Endothelial cell of umbilical vein (primary cell): ENCODE measurements at regions not wholly inside any gene's neighbourhood (a gene's known extent, or its start where the extent isn't known, plus 50 kb on each side); places are given as distances from the start of the nearest gene placed in this dataset.

ENCODE experiments used
- BruUV-seq: library from RNA; stranded (reverse); fragments of 400-500 nt; replicated peaks from 2 replicates; lab custom pipeline; 2021; lab: Mats Ljungman, UMichigan
- CTCF ChIA-PET: fragments of 300-600, 350-600 bp; sonication (Branson Sonifier 250); formaldehyde crosslinking; loops from one replicate; lab custom pipeline; 2021; ENCODE audit warnings: antibody characterized with exemption, inconsistent platforms; lab: Charles Lee
- POLR2A ChIA-PET: fragments of 300-600, 350-600 bp; sonication (Branson Sonifier 250); formaldehyde crosslinking; loops from one replicate; lab custom pipeline; 2021; ENCODE audit warnings: antibody characterized with exemption, inconsistent platforms; lab: Charles Lee
- DNase-seq: peaks from one replicate; pipeline ENCODE4 v3.0.0-alpha.2; 2011; ENCODE audit warnings: low read depth, low spot score
- FAIRE-seq: peaks from 2 replicates; lab custom pipeline; 2011; peaks lifted over from hg19 to GRCh38; lab: Jason Lieb, UNC
- H2AFZ ChIP-seq: 2 replicates; pipeline ENCODE4 v1.6.0; 2012; ENCODE audit warnings: low read depth, low read length, control low read depth, inconsistent platforms
- H3K27ac ChIP-seq: 2 replicates; pipeline ENCODE4 v1.5.1; 2011; ENCODE audit warnings: low read depth, mild to moderate bottlenecking, control low read depth, low read length, moderate library complexity; ENCODE audit not compliant: insufficient read depth
- H3K27me3 ChIP-seq, 2 experiments: 2 replicates each; pipeline versions ENCODE4 v1.6.0 to v1.6.1; 2011; ENCODE audit warnings: low read length in 2 of 2, mixed read lengths in 1 of 2; ENCODE audit not compliant: control insufficient read depth in 2 of 2, insufficient read depth in 2 of 2
- H3K36me3 ChIP-seq, 2 experiments: 2 replicates in 1 of 2; 3 replicates in 1 of 2; pipeline ENCODE4 v1.5.1; 2011; ENCODE audit warnings: low read length in 2 of 2, mild to moderate bottlenecking in 1 of 2, moderate library complexity in 1 of 2; ENCODE audit not compliant: control insufficient read depth in 2 of 2, insufficient read depth in 2 of 2; ENCODE audit errors: extremely low read depth in 1 of 2
- H3K4me1 ChIP-seq: 3 replicates; pipeline ENCODE4 v1.5.1; 2011; ENCODE audit warnings: mild to moderate bottlenecking, low read length; ENCODE audit not compliant: control insufficient read depth, insufficient read depth; ENCODE audit errors: extremely low read depth
- H3K4me2 ChIP-seq: 2 replicates; pipeline ENCODE4 v1.6.1; 2011; ENCODE audit warnings: low read length, control low read depth, mixed read lengths; ENCODE audit not compliant: insufficient read depth
- H3K4me3 ChIP-seq, 3 experiments: fragments of 200-600 bp in 1 of 3; sonication (generic), shearing (Covaris generic) in 1 of 3; replicated peaks in 1 of 3; 2 replicates each; pipeline ENCODE4 v1.5.1; 2011 to 2016; ENCODE audit warnings: control low read depth in 3 of 3, low read length in 3 of 3, mild to moderate bottlenecking in 2 of 3, inconsistent platforms in 1 of 3, low read depth in 1 of 3, moderate library complexity in 1 of 3; ENCODE audit not compliant: insufficient read depth in 1 of 3
- H3K79me2 ChIP-seq: 2 replicates; pipeline ENCODE4 v1.6.0; 2012; ENCODE audit warnings: low read length, inconsistent platforms; ENCODE audit not compliant: control insufficient read depth, insufficient read depth
- H3K9ac ChIP-seq: replicated peaks from 2 replicates; pipeline ENCODE3; 2011; ENCODE audit warnings: low read length, control low read depth; ENCODE audit not compliant: insufficient read depth; ENCODE audit errors: extremely low read depth
- H3K9me1 ChIP-seq: replicated peaks from 3 replicates; pipeline ENCODE4 v1.6.0; 2011; ENCODE audit warnings: mild to moderate bottlenecking, low read length; ENCODE audit not compliant: control insufficient read depth, insufficient read depth; ENCODE audit errors: extremely low read depth
- H3K9me3 ChIP-seq: replicated peaks from 2 replicates; pipeline ENCODE4 v1.5.1; 2012; ENCODE audit warnings: low read length, inconsistent platforms; ENCODE audit not compliant: control insufficient read depth, insufficient read depth
- H4K20me1 ChIP-seq: replicated peaks from 2 replicates; pipeline ENCODE3; 2011; ENCODE audit warnings: mild to moderate bottlenecking, low read length; ENCODE audit not compliant: control insufficient read depth, insufficient read depth; ENCODE audit errors: extremely low read depth
- EZH2 ChIP-seq: IDR thresholded peaks from 2 replicates; pipeline ENCODE4 v1.6.1; 2012; ENCODE audit warnings: borderline replicate concordance, low read depth, mild to moderate bottlenecking, moderate library complexity, low read length, inconsistent platforms; ENCODE audit not compliant: severe bottlenecking
- GATA2 ChIP-seq: IDR thresholded peaks from 2 replicates; pipeline ENCODE4 v1.7.0; 2011; ENCODE audit warnings: low read depth, mild to moderate bottlenecking, moderate library complexity, mixed read lengths, low read length; ENCODE audit not compliant: insufficient read length, insufficient read depth
- MAX ChIP-seq: IDR thresholded peaks from 2 replicates; pipeline ENCODE4 v1.6.1; 2011; ENCODE audit not compliant: insufficient read depth, insufficient read length
- MYC ChIP-seq: IDR thresholded peaks from one replicate; pipeline ENCODE4 v1.6.1; 2011; ENCODE audit warnings: mild to moderate bottlenecking, low read depth, low read length
- POLR2AphosphoS5 ChIP-seq: IDR thresholded peaks from 2 replicates; pipeline ENCODE4 v1.6.1; 2012; ENCODE audit warnings: low read depth, mild to moderate bottlenecking, control low read depth, low read length, moderate library complexity; ENCODE audit not compliant: insufficient read depth
- dilution Hi-C: fragments of 300-500 bp; cut with MboI; formaldehyde crosslinking; loops from one replicate; pipeline ENCODE4 v1.15.0; 2019; ENCODE audit warnings: low sequenced_read_pairs; ENCODE audit not compliant: extremely low pct_ligation_motif_present
- intact Hi-C: fragments of 100-400 bp; cut with micrococcal nuclease; formaldehyde crosslinking; loops from one replicate; pipeline ENCODE4 v1.10.0; 2022
- TF ChIP-seq, protein P1 (sequence below), 2 donors: IDR thresholded peaks; 1 replicate in 1 of 2; 2 replicates in 1 of 2; pipeline ENCODE4 v1.5.1; 2011; ENCODE audit warnings: low read length in 2 of 2, mild to moderate bottlenecking in 2 of 2, moderate library complexity in 2 of 2, control low read depth in 1 of 2, inconsistent platforms in 1 of 2, low read depth in 1 of 2; ENCODE audit not compliant: insufficient read depth in 1 of 2; ENCODE audit errors: extremely low read depth in 1 of 2

DNA sequence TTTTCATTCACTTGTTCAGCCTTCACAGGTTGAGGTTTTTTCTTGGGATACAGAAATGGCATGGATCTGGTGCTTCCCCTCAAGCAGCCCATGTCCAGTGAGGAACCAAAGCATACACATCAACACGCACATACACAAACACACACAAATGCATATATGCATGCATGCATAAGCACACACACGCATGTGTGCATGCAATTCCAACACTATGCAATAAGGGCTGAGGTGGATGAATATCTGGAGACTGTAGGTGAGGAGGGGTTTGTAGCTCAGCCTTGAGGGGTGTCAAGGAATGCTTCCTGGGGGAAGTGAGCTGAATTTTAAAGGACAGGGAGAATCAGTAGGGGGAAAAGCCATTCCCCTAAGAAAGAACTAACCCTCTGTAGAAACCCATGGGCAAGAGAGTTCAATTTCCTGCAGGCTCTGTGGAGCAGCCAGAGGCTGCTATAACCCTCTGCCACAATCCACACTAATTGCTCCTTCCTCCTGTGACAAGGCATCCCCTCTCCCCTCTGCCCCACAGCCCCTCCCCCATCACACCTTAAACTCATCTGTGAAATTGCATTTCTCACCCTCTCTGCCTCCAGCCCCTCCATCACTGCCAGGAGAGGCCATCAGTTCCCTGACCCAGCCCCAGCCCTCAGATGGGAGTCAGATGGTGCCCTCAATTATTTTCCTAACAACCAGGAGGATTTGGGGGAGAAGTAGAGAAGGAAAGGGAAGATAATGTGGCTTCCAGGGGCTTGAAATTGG is 316.4 kb downstream of the RPS24 start:
- BruUV-seq, result no TSS peak
- Histone ChIP-seq H4K20me1 (no peaks in the 10 kb centered on the region), H3K9me3 (no peaks in the 10 kb centered on the region), H3K27ac (no peak overlapping the region), H3K9me1 (no peaks in the 10 kb centered on the region), H3K4me1 (no peaks in the 10 kb centered on the region), H3K9ac (no peak overlapping the region), H3K36me3 (no peaks in the 10 kb centered on the region), H3K4me3 (no peak overlapping the region), H3K4me2 (no peak overlapping the region), H3K79me2 (no peaks in the 10 kb centered on the region), H2AFZ (no peak overlapping the region), H3K27me3 (peaks cover 0 to 8% of the 10 kb centered on the region in 2 experiments)
- intact Hi-C loops (no loop called here), dilution Hi-C loops (no loop called here)
- FAIRE-seq, result no peak
- ChIA-PET POLR2A (no interaction called here), CTCF (no interaction called here)
- TF ChIP-seq MAX, result no peak
- no peak for TF ChIP-seq GATA2
- TF ChIP-seq MYC, result no peak
- TF ChIP-seq POLR2AphosphoS5, result no peak
- no peak for TF ChIP-seq EZH2
- TF ChIP-seq, protein P1, sequence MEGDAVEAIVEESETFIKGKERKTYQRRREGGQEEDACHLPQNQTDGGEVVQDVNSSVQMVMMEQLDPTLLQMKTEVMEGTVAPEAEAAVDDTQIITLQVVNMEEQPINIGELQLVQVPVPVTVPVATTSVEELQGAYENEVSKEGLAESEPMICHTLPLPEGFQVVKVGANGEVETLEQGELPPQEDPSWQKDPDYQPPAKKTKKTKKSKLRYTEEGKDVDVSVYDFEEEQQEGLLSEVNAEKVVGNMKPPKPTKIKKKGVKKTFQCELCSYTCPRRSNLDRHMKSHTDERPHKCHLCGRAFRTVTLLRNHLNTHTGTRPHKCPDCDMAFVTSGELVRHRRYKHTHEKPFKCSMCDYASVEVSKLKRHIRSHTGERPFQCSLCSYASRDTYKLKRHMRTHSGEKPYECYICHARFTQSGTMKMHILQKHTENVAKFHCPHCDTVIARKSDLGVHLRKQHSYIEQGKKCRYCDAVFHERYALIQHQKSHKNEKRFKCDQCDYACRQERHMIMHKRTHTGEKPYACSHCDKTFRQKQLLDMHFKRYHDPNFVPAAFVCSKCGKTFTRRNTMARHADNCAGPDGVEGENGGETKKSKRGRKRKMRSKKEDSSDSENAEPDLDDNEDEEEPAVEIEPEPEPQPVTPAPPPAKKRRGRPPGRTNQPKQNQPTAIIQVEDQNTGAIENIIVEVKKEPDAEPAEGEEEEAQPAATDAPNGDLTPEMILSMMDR (IDR thresholded peaks at IDR 0.05; ENCODE audit: extremely low read depth in 1 of 2, insufficient read depth in 1 of 2, low read depth in 1 of 2, low read length in 2 of 2), result no peak
- no peak for DNase-seq
